ENCODE measurements at regions not wholly inside any gene's neighbourhood (a gene's known extent, or its start where the extent isn't known, plus 50 kb on each side); places are given as distances from the start of the nearest gene placed in this dataset.

- no peak for TF ChIP-seq CTCF (optimal IDR thresholded peaks at IDR 0.05 in 1 of 3, IDR thresholded peaks at IDR 0.05 in 1 of 3, conservative IDR thresholded peaks at IDR 0.05 in 1 of 3; ENCODE audit: extremely low read depth in 1 of 3, insufficient read depth in 2 of 3, low read length in 3 of 3)
- no peak for TF ChIP-seq EZH2 (IDR thresholded peaks at IDR 0.05; ENCODE audit: low read length)
Measured at GRCh38 chr2:198697794-198698193, 759.9 kb downstream of the SATB2 start.

Measured in keratinocyte (primary cell).